DND-41 (cell line): ENCODE measurements at regions not wholly inside any gene's neighbourhood (a gene's known extent, or its start where the extent isn't known, plus 50 kb on each side); places are given as distances from the start of the nearest gene placed in this dataset.

Source experiments
- EZH2 ChIP-seq: IDR thresholded peaks from 3 replicates; pipeline ENCODE4 v1.6.1; 2012; ENCODE audit warnings: borderline replicate concordance, low read depth, mild to moderate bottlenecking, moderate library complexity, low read length, inconsistent platforms; ENCODE audit not compliant: severe bottlenecking
- TF ChIP-seq, protein P1 (sequence below): IDR thresholded peaks from 2 replicates; pipeline ENCODE4 v1.5.1; 2012; ENCODE audit warnings: borderline replicate concordance, low read length, moderate library complexity, mild to moderate bottlenecking; ENCODE audit not compliant: poor library complexity, severe bottlenecking; ENCODE audit errors: extremely low read depth

DNA sequence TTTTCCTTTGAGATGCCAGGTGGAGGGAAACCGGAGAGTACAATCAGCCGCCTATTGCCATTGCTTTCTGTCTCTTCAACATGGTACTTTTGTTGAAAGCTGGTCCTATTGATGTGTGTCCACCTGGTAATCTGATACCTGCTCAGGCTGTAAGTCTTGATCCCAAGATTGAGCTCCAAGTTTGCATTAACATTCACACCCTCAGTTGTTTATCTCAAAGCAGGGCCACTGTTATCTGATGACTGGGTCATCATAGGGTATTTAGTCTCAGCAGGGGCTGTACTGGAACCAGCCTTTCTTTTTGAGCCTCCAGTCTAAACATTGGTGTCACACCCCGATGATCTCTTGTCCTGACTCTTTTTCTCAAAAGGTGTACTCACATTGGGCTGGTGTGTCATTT, 370.3 kb upstream of the TOM1L1 start:
- TF ChIP-seq, protein P1, sequence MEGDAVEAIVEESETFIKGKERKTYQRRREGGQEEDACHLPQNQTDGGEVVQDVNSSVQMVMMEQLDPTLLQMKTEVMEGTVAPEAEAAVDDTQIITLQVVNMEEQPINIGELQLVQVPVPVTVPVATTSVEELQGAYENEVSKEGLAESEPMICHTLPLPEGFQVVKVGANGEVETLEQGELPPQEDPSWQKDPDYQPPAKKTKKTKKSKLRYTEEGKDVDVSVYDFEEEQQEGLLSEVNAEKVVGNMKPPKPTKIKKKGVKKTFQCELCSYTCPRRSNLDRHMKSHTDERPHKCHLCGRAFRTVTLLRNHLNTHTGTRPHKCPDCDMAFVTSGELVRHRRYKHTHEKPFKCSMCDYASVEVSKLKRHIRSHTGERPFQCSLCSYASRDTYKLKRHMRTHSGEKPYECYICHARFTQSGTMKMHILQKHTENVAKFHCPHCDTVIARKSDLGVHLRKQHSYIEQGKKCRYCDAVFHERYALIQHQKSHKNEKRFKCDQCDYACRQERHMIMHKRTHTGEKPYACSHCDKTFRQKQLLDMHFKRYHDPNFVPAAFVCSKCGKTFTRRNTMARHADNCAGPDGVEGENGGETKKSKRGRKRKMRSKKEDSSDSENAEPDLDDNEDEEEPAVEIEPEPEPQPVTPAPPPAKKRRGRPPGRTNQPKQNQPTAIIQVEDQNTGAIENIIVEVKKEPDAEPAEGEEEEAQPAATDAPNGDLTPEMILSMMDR: no peak
- TF ChIP-seq EZH2: no peak
